ENCODE measurements at regions not wholly inside any gene's neighbourhood (a gene's known extent, or its start where the extent isn't known, plus 50 kb on each side); places are given as distances from the start of the nearest gene placed in this dataset.

GRCh38 chr11:116099541-116099940, 595.3 kb upstream of the CADM1 start:
- no peak for TF ChIP-seq GABPA (IDR thresholded peaks at IDR 0.05 in 1 of 2, conservative IDR thresholded peaks at IDR 0.05 in 1 of 2)
- Histone ChIP-seq H3K9me3 (ENCODE audit: control insufficient read depth in 4 of 4, low read length in 3 of 4) (no peaks in the 10 kb centered on the region), H3K9ac (ENCODE audit: low read depth in 1 of 2, low read length in 2 of 2) (no peak overlapping the region), H3K27ac (ENCODE audit: low read depth in 1 of 2, low read length in 2 of 2) (no peak overlapping the region), H3K27me3 (ENCODE audit: control insufficient read depth in 4 of 4, insufficient read depth in 4 of 4, low read length in 3 of 4) (peaks cover 0 to 4% (median 0%) of the 10 kb centered on the region in 4 donors), H3K4me1 (ENCODE audit: control insufficient read depth in 4 of 4, insufficient read depth in 4 of 4, low read length in 3 of 4) (no peaks in the 10 kb centered on the region), H3K4me3 (ENCODE audit: low read depth in 1 of 3, low read length in 3 of 3) (no peak overlapping the region), H3K36me3 (ENCODE audit: control insufficient read depth in 4 of 4, insufficient read depth in 3 of 4, low read depth in 1 of 4, low read length in 3 of 4) (no peaks in the 10 kb centered on the region)
- DNase-seq (ENCODE audit: low spot score), result no peak
- 61% methylated on average over 6 of the region's 6 CpGs for WGBS

GRCh38 chr11:116096272-116096995, 592.2 kb upstream of the CADM1 start:
- 61% methylated on average over 12 of the region's 12 CpGs for WGBS

More at GRCh38 chr11:116096272-116096995, 592.2 kb upstream of the CADM1 start:
- Histone ChIP-seq H3K4me1 (ENCODE audit: control insufficient read depth in 4 of 4, insufficient read depth in 4 of 4, low read length in 3 of 4) (no peaks in the 10 kb centered on the region), H3K9ac (ENCODE audit: low read depth in 1 of 2, low read length in 2 of 2) (no peak overlapping the region), H3K36me3 (ENCODE audit: control insufficient read depth in 4 of 4, insufficient read depth in 3 of 4, low read depth in 1 of 4, low read length in 3 of 4) (no peaks in the 10 kb centered on the region), H3K27me3 (ENCODE audit: control insufficient read depth in 4 of 4, insufficient read depth in 4 of 4, low read length in 3 of 4) (peaks cover 0 to 4% (median 0%) of the 10 kb centered on the region in 4 donors), H3K27ac (ENCODE audit: low read depth in 1 of 2, low read length in 2 of 2) (no peak overlapping the region), H3K9me3 (ENCODE audit: control insufficient read depth in 4 of 4, low read length in 3 of 4) (no peaks in the 10 kb centered on the region), H3K4me3 (ENCODE audit: low read depth in 1 of 3, low read length in 3 of 3) (no peak overlapping the region)
- TF ChIP-seq TAF1 (conservative IDR thresholded peaks at IDR 0.05), result no peak
- TF ChIP-seq EGR1 (IDR thresholded peaks at IDR 0.05; ENCODE audit: low read depth in 2 of 2), result no peak
- TF ChIP-seq REST (IDR thresholded peaks at IDR 0.05), result no peak
- no peak for TF ChIP-seq GABPA (IDR thresholded peaks at IDR 0.05 in 1 of 2, conservative IDR thresholded peaks at IDR 0.05 in 1 of 2)
- TF ChIP-seq HNF4A (conservative IDR thresholded peaks at IDR 0.05), result no peak
- no peak for TF ChIP-seq HNF4G (IDR thresholded peaks at IDR 0.05)
- no peak for TF ChIP-seq RAD21 (IDR thresholded peaks at IDR 0.05)
- no peak for TF ChIP-seq ZBTB33 (IDR thresholded peaks at IDR 0.05)
- TF ChIP-seq CTCF (IDR thresholded peaks at IDR 0.05; ENCODE audit: low read depth, low read length, missing input control), result no peak
- no peak for TF ChIP-seq SP1 (IDR thresholded peaks at IDR 0.05)
- TF ChIP-seq YY1 (IDR thresholded peaks at IDR 0.05), result no peak
- TF ChIP-seq ATF3 (IDR thresholded peaks at IDR 0.05), result no peak
- TF ChIP-seq NR2F2 (IDR thresholded peaks at IDR 0.05), result no peak
- no peak for TF ChIP-seq RXRA (IDR thresholded peaks at IDR 0.05)
- TF ChIP-seq FOXA2 (IDR thresholded peaks at IDR 0.05), result no peak
- no peak for TF ChIP-seq MAX (IDR thresholded peaks at IDR 0.05)
- DNase-seq (ENCODE audit: low spot score), result no peak
